HepG2 (cell line): ENCODE measurements at regions not wholly inside any gene's neighbourhood (a gene's known extent, or its start where the extent isn't known, plus 50 kb on each side); places are given as distances from the start of the nearest gene placed in this dataset.

Source experiments
- small RNA-seq, 3 experiments: library from RNA; depleted of rRNA; stranded (forward); fragments of <200 nt; gene quantifications; one replicate each; pipeline ENCODE3, GENCODE V24; 2012; ENCODE audit warnings: low read depth in 2 of 3, low replicate concordance in 1 of 3; ENCODE audit not compliant: insufficient read length in 3 of 3, insufficient read depth in 2 of 3

Small RNA genes lying in the stretch of these regions (small RNA-seq; reads per million reads assigned to genes)
- 0 to 0.65 (median 0.10) reads per million in 3 experiments for gene RNU6-737P
